ENCODE measurements at regions not wholly inside any gene's neighbourhood (a gene's known extent, or its start where the extent isn't known, plus 50 kb on each side); places are given as distances from the start of the nearest gene placed in this dataset.
"Not testable (repeated sequence)": the region's sequence is repeated elsewhere in the genome, so short reads cannot be mapped to it uniquely, and the experiment has no call there.

GRCh38 chr3:191721390-191721861, 260.5 kb downstream of the PYDC2 start:
- no peaks in the 10 kb centered on the region for H3K27me3 ChIP-seq (ENCODE audit: control insufficient read depth in 1 of 2, insufficient read depth in 2 of 2, low read length in 2 of 2)
- no peaks in the 10 kb centered on the region for H3K9me3 ChIP-seq (ENCODE audit: control insufficient read depth in 1 of 2, low read length in 2 of 2)
- no peaks in the 10 kb centered on the region for H3K4me1 ChIP-seq (ENCODE audit: control insufficient read depth in 1 of 2, insufficient read depth in 2 of 2, low read length in 2 of 2)
- no peak overlapping the region for H3K4me3 ChIP-seq (ENCODE audit: low read depth in 1 of 2, low read length in 2 of 2)
- no peak overlapping the region for H3K27ac ChIP-seq (ENCODE audit: low read depth, low read length)
- H3K36me3 ChIP-seq (ENCODE audit: control insufficient read depth in 1 of 2, insufficient read depth in 2 of 2, low read length in 2 of 2) = no peaks in the 10 kb centered on the region
- no peak overlapping the region for H3K9ac ChIP-seq (ENCODE audit: low read depth in 1 of 2, low read length in 2 of 2)

- Histone ChIP-seq H3K36me3 (ENCODE audit: control insufficient read depth in 1 of 2, insufficient read depth in 2 of 2, low read length in 2 of 2) (no peaks in the 10 kb centered on the region), H3K4me1 (ENCODE audit: control insufficient read depth in 1 of 2, insufficient read depth in 2 of 2, low read length in 2 of 2) (no peaks in the 10 kb centered on the region), H3K27me3 (ENCODE audit: control insufficient read depth in 1 of 2, insufficient read depth in 2 of 2, low read length in 2 of 2) (no peaks in the 10 kb centered on the region), H3K4me3 (ENCODE audit: low read depth in 1 of 2, low read length in 2 of 2) (no peak overlapping the region), H3K9me3 (ENCODE audit: control insufficient read depth in 1 of 2, low read length in 2 of 2) (no peaks in the 10 kb centered on the region), H3K9ac (ENCODE audit: low read depth in 1 of 2, low read length in 2 of 2) (no peak overlapping the region), H3K27ac (ENCODE audit: low read depth, low read length) (no peak overlapping the region)
Observed at GRCh38 chr3:191721990-191722389, 261.0 kb downstream of the PYDC2 start.

GRCh38 chr3:191727338-191727737, 266.4 kb downstream of the PYDC2 start:
- no peak overlapping the region for H3K4me3 ChIP-seq (ENCODE audit: low read depth in 1 of 2, low read length in 2 of 2)
- no peaks in the 10 kb centered on the region for H3K36me3 ChIP-seq (ENCODE audit: control insufficient read depth in 1 of 2, insufficient read depth in 2 of 2, low read length in 2 of 2)
- no peaks in the 10 kb centered on the region for H3K9me3 ChIP-seq (ENCODE audit: control insufficient read depth in 1 of 2, low read length in 2 of 2)
- no peak overlapping the region for H3K9ac ChIP-seq (ENCODE audit: low read depth in 1 of 2, low read length in 2 of 2)
- no peak overlapping the region for H3K27ac ChIP-seq (ENCODE audit: low read depth, low read length)
- no peaks in the 10 kb centered on the region for H3K4me1 ChIP-seq (ENCODE audit: control insufficient read depth in 1 of 2, insufficient read depth in 2 of 2, low read length in 2 of 2)
- no peaks in the 10 kb centered on the region for H3K27me3 ChIP-seq (ENCODE audit: control insufficient read depth in 1 of 2, insufficient read depth in 2 of 2, low read length in 2 of 2)

- Histone ChIP-seq H3K4me1 (ENCODE audit: control insufficient read depth in 1 of 2, insufficient read depth in 2 of 2, low read length in 2 of 2) (no peaks in the 10 kb centered on the region), H3K4me3 (ENCODE audit: low read depth in 1 of 2, low read length in 2 of 2) (no peak overlapping the region), H3K9ac (ENCODE audit: low read depth in 1 of 2, low read length in 2 of 2) (no peak overlapping the region), H3K27me3 (ENCODE audit: control insufficient read depth in 1 of 2, insufficient read depth in 2 of 2, low read length in 2 of 2) (no peaks in the 10 kb centered on the region), H3K27ac (ENCODE audit: low read depth, low read length) (no peak overlapping the region), H3K36me3 (ENCODE audit: control insufficient read depth in 1 of 2, insufficient read depth in 2 of 2, low read length in 2 of 2) (no peaks in the 10 kb centered on the region), H3K9me3 (ENCODE audit: control insufficient read depth in 1 of 2, low read length in 2 of 2) (no peaks in the 10 kb centered on the region)
Observed at GRCh38 chr3:191728186-191728585, 267.2 kb downstream of the PYDC2 start.

GRCh38 chr3:191737742-191738141, 276.8 kb downstream of the PYDC2 start:
- Histone ChIP-seq H3K27me3 (ENCODE audit: control insufficient read depth in 1 of 2, insufficient read depth in 2 of 2, low read length in 2 of 2) (no peaks in the 10 kb centered on the region), H3K9me3 (ENCODE audit: control insufficient read depth in 1 of 2, low read length in 2 of 2) (no peaks in the 10 kb centered on the region), H3K9ac (ENCODE audit: low read depth in 1 of 2, low read length in 2 of 2) (no peak overlapping the region), H3K4me3 (ENCODE audit: low read depth in 1 of 2, low read length in 2 of 2) (no peak overlapping the region), H3K36me3 (ENCODE audit: control insufficient read depth in 1 of 2, insufficient read depth in 2 of 2, low read length in 2 of 2) (no peaks in the 10 kb centered on the region), H3K27ac (ENCODE audit: low read depth, low read length) (no peak overlapping the region), H3K4me1 (ENCODE audit: control insufficient read depth in 1 of 2, insufficient read depth in 2 of 2, low read length in 2 of 2) (no peaks in the 10 kb centered on the region)

GRCh38 chr3:191740712-191741111, 279.7 kb downstream of the PYDC2 start:
- Histone ChIP-seq H3K9me3 (ENCODE audit: control insufficient read depth in 1 of 2, low read length in 2 of 2) (no peaks in the 10 kb centered on the region), H3K36me3 (ENCODE audit: control insufficient read depth in 1 of 2, insufficient read depth in 2 of 2, low read length in 2 of 2) (no peaks in the 10 kb centered on the region), H3K4me1 (ENCODE audit: control insufficient read depth in 1 of 2, insufficient read depth in 2 of 2, low read length in 2 of 2) (no peaks in the 10 kb centered on the region), H3K4me3 (ENCODE audit: low read depth in 1 of 2, low read length in 2 of 2) (no peak overlapping the region), H3K9ac (ENCODE audit: low read depth in 1 of 2, low read length in 2 of 2) (no peak overlapping the region), H3K27me3 (ENCODE audit: control insufficient read depth in 1 of 2, insufficient read depth in 2 of 2, low read length in 2 of 2) (no peaks in the 10 kb centered on the region), H3K27ac (ENCODE audit: low read depth, low read length) (no peak overlapping the region)

- H3K27me3 ChIP-seq (ENCODE audit: control insufficient read depth in 1 of 2, insufficient read depth in 2 of 2, low read length in 2 of 2); H3K27ac ChIP-seq (ENCODE audit: low read depth, low read length); H3K4me3 ChIP-seq (ENCODE audit: low read depth in 1 of 2, low read length in 2 of 2); H3K4me1 ChIP-seq (ENCODE audit: control insufficient read depth in 1 of 2, insufficient read depth in 2 of 2, low read length in 2 of 2); H3K9me3 ChIP-seq (ENCODE audit: control insufficient read depth in 1 of 2, low read length in 2 of 2); H3K36me3 ChIP-seq (ENCODE audit: control insufficient read depth in 1 of 2, insufficient read depth in 2 of 2, low read length in 2 of 2); H3K9ac ChIP-seq (ENCODE audit: low read depth in 1 of 2, low read length in 2 of 2): not testable (repeated sequence)
Observed at GRCh38 chr3:191741847-191742350, 280.9 kb downstream of the PYDC2 start.

GRCh38 chr3:191743283-191743682, 282.3 kb downstream of the PYDC2 start:
- no peaks in the 10 kb centered on the region for H3K27me3 ChIP-seq (ENCODE audit: control insufficient read depth in 1 of 2, insufficient read depth in 2 of 2, low read length in 2 of 2)
- H3K4me1 ChIP-seq (ENCODE audit: control insufficient read depth in 1 of 2, insufficient read depth in 2 of 2, low read length in 2 of 2) = no peaks in the 10 kb centered on the region
- H3K9me3 ChIP-seq (ENCODE audit: control insufficient read depth in 1 of 2, low read length in 2 of 2) = no peaks in the 10 kb centered on the region
- H3K4me3 ChIP-seq (ENCODE audit: low read depth in 1 of 2, low read length in 2 of 2) = no peak overlapping the region
- no peaks in the 10 kb centered on the region for H3K36me3 ChIP-seq (ENCODE audit: control insufficient read depth in 1 of 2, insufficient read depth in 2 of 2, low read length in 2 of 2)
- H3K27ac ChIP-seq (ENCODE audit: low read depth, low read length) = no peak overlapping the region
- H3K9ac ChIP-seq (ENCODE audit: low read depth in 1 of 2, low read length in 2 of 2) = no peak overlapping the region

GRCh38 chr3:191750618-191751017, 289.7 kb downstream of the PYDC2 start:
- H3K9ac ChIP-seq (ENCODE audit: low read depth in 1 of 2, low read length in 2 of 2) = no peak overlapping the region
- no peaks in the 10 kb centered on the region for H3K9me3 ChIP-seq (ENCODE audit: control insufficient read depth in 1 of 2, low read length in 2 of 2)
- H3K4me3 ChIP-seq (ENCODE audit: low read depth in 1 of 2, low read length in 2 of 2) = no peak overlapping the region
- H3K36me3 ChIP-seq (ENCODE audit: control insufficient read depth in 1 of 2, insufficient read depth in 2 of 2, low read length in 2 of 2) = no peaks in the 10 kb centered on the region
- no peaks in the 10 kb centered on the region for H3K4me1 ChIP-seq (ENCODE audit: control insufficient read depth in 1 of 2, insufficient read depth in 2 of 2, low read length in 2 of 2)
- no peaks in the 10 kb centered on the region for H3K27me3 ChIP-seq (ENCODE audit: control insufficient read depth in 1 of 2, insufficient read depth in 2 of 2, low read length in 2 of 2)
- no peak overlapping the region for H3K27ac ChIP-seq (ENCODE audit: low read depth, low read length)

GRCh38 chr3:191753196-191753595, 292.2 kb downstream of the PYDC2 start:
- H3K27me3 ChIP-seq (ENCODE audit: control insufficient read depth in 1 of 2, insufficient read depth in 2 of 2, low read length in 2 of 2) = no peaks in the 10 kb centered on the region
- H3K36me3 ChIP-seq (ENCODE audit: control insufficient read depth in 1 of 2, insufficient read depth in 2 of 2, low read length in 2 of 2) = no peaks in the 10 kb centered on the region

GRCh38 chr3:191761906-191762305, 300.9 kb downstream of the PYDC2 start:
- Histone ChIP-seq H3K4me1 (ENCODE audit: control insufficient read depth in 1 of 2, insufficient read depth in 2 of 2, low read length in 2 of 2) (no peaks in the 10 kb centered on the region), H3K36me3 (ENCODE audit: control insufficient read depth in 1 of 2, insufficient read depth in 2 of 2, low read length in 2 of 2) (no peaks in the 10 kb centered on the region), H3K27ac (ENCODE audit: low read depth, low read length) (no peak overlapping the region), H3K27me3 (ENCODE audit: control insufficient read depth in 1 of 2, insufficient read depth in 2 of 2, low read length in 2 of 2) (no peaks in the 10 kb centered on the region), H3K4me3 (ENCODE audit: low read depth in 1 of 2, low read length in 2 of 2) (no peak overlapping the region), H3K9me3 (ENCODE audit: control insufficient read depth in 1 of 2, low read length in 2 of 2) (no peaks in the 10 kb centered on the region), H3K9ac (ENCODE audit: low read depth in 1 of 2, low read length in 2 of 2) (no peak overlapping the region)

More at GRCh38 chr3:191753196-191753595, 292.2 kb downstream of the PYDC2 start:
- H3K27ac ChIP-seq (ENCODE audit: low read depth, low read length) = no peak overlapping the region
- H3K9ac ChIP-seq (ENCODE audit: low read depth in 1 of 2, low read length in 2 of 2) = no peak overlapping the region
- no peak overlapping the region for H3K4me3 ChIP-seq (ENCODE audit: low read depth in 1 of 2, low read length in 2 of 2)
- H3K9me3 ChIP-seq (ENCODE audit: control insufficient read depth in 1 of 2, low read length in 2 of 2) = no peaks in the 10 kb centered on the region
- H3K4me1 ChIP-seq (ENCODE audit: control insufficient read depth in 1 of 2, insufficient read depth in 2 of 2, low read length in 2 of 2) = no peaks in the 10 kb centered on the region

Data from duodenal mucosa (tissue), 2 donors.